ENCODE measurements at regions not wholly inside any gene's neighbourhood (a gene's known extent, or its start where the extent isn't known, plus 50 kb on each side); places are given as distances from the start of the nearest gene placed in this dataset.

DNA sequence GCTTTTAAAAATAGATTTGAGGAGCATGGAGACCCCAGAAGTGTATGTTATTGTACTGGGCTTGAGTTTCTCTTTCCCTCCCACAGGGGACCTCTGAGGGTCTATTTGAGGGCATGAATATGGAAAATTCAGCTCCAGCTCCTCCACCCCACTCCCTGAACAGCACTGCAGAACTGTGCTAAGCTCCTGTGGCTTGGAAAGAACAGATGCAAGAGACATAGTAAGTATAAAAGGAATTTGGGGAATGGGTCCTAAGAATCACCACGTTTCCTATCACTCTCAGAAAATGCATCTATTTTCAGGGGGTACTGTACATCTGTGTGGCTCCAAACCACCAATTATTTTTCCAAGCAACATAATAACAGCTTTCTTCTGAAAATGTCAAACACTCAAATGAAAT is 416.1 kb downstream of the ZNF521 start:
- TF ChIP-seq, protein P1, sequence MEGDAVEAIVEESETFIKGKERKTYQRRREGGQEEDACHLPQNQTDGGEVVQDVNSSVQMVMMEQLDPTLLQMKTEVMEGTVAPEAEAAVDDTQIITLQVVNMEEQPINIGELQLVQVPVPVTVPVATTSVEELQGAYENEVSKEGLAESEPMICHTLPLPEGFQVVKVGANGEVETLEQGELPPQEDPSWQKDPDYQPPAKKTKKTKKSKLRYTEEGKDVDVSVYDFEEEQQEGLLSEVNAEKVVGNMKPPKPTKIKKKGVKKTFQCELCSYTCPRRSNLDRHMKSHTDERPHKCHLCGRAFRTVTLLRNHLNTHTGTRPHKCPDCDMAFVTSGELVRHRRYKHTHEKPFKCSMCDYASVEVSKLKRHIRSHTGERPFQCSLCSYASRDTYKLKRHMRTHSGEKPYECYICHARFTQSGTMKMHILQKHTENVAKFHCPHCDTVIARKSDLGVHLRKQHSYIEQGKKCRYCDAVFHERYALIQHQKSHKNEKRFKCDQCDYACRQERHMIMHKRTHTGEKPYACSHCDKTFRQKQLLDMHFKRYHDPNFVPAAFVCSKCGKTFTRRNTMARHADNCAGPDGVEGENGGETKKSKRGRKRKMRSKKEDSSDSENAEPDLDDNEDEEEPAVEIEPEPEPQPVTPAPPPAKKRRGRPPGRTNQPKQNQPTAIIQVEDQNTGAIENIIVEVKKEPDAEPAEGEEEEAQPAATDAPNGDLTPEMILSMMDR (IDR thresholded peaks at IDR 0.05): no peak

DNA sequence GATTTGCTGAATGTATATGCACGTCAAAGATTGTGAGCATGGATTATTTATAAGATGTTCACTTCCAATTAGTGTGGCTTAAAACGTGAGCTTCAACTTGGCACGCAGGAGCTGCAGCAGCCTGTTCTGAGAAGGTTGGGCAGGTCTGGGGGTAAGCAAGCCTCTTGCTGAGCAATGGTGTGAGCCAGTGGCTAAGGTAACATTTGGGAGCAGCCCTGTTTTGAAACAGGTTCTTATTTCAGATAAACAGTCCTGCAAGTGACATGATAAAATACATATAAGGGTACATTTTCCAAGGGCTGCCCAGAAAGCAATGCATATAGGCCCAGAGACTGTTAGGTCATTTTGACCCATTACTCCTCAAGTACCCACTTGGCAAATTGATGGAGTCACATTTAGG is 415.3 kb downstream of the ZNF521 start:
- TF ChIP-seq, protein P1 (IDR thresholded peaks at IDR 0.05): no peak

DNA sequence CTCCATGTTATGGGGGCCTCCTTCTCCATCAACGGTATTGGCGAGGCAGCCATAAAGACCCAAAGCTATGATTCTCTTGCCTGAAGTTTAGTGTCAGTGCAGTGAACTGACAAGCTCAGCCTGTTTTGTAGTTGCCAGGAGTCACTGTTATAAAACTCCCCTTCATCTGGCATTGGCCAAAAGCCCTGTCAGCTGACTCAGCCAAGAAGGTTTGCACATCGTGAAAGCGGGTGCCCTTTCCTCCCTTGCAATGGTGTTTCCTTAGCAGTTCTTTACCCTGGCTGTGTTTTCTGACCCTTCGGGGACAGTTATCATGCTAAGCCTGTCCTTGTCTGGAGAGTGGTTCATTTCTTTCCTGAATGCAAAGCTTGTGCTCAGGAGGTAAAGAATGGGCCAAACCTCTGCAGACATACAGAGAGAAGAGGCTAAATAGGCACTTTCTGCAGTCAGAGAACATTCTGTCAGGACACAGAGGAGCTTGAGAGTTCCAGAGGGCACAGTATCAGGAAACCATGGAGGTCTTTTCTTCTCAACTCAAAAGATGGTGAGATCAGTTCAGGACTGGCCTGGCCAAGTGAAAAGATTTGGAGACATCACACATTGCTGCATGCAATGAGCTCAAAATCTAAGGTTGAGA is 414.2 kb downstream of the ZNF521 start:
- TF ChIP-seq, protein P1 (IDR thresholded peaks at IDR 0.05): no peak

DNA sequence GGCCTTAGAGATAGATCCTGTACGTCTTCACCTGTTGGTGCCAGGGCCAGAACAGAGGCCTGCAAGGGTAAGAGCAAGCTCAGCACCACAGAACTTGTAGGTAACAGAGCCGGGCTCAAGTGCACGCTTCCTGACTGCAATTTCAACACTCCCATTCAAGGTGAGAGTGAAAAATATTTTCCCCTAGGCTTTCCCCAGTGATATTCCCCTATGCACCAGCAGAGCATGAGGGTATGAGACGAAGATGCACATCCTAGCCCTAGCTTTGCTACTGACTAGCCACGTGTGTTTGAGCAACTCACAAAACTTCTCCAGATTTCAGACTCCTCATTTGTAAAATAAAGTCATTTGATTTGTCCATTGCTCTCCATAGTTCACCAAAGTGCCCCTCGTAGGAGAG is 411.6 kb downstream of the ZNF521 start:
- TF ChIP-seq, protein P1 (IDR thresholded peaks at IDR 0.05): no peak

DNA sequence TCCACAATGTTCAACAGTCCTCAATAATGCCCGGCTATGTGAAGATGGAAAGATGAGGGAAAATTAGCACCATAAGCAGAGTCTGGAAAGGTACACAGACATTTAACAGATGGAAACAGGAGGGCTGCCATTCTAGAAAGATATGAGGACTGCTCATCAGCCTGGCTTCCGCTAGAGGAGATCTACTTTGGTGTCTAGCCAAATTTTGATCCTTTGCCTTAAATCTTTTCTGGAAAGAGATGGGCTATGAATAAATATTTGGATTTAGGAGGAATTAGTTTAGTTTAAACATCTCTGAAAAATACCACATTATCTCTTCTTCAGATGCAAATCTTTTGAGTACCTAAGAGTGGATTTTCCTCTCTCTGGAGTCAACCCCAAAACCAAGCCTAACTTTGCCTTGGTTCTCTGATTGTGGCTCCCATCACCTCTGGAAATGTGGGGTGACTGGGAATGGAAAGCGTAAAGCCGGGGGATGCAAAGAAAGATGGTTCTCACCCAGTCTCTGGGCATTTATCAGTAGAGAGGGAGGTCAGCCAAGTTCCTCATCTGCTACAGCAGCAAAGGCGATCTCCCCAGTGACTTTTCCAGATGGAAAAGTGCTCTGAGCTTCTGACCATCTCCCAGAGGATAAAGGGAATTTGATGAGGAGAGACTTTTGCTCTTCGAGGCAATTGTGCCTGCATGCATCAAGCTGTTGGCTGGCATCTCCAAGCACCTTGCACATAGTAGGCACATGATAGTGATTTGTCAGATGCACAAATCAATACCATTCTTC is 410.6 kb downstream of the ZNF521 start:
- TF ChIP-seq, protein P1 (IDR thresholded peaks at IDR 0.05): no peak

DNA sequence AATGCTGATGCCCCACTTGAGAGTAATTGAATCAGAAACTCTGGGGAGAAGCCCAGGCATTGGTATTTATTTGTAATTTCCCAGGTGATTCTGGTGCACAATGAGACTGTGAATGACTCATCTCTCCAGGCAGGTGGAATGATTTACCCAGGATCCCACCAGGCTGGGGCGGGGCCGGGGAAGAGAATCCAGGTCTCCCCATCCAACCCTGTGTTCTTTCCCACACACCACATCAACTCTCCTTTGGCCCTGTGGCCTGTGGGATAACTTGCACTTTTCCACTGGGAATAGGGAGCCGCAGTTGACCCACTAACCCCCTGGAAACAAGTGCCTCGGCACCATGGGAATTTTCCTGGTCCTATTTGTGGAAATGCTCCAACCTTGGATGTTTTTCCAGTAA is 409.8 kb downstream of the ZNF521 start:
- TF ChIP-seq, protein P1 (IDR thresholded peaks at IDR 0.05): no peak

DNA sequence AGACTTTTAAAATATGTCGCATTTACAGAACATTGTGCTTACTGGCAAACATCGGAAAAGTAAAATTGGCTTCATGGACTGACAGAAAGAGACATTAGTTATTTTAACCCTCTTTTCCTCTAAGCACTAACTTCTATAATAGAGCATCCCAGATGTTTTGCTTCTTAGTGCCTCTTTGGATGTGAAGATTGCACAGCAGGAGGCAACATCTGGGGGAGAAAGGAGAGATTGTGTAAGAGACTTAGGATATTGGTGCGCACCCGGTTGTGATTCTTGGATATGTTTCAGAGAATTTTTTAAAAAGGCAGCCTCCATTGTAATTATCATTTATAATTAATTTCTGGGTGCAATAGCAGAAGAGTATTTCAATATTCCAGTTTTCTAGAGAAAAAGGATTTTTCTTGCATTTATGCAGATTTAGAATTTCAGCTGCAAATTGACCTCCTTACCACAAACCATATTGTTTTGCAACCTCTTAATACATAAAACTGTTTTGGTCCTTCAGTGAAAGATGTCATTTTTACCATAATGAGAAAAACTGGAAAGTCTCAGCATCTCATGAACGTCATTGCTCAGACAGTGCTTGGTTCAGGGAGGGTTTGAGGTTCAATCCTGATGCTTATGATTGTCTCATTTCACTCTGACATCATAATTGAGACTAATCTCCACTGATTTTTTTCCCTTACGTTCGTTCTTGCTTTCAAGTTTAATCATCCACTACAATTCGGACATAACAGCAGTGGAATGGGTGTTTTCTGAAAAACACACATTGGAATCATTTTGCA is 404.3 kb downstream of the ZNF521 start:
- TF ChIP-seq, protein P1 (IDR thresholded peaks at IDR 0.05): no peak

Data from LNCAP (cell line).